ENCODE measurements at regions not wholly inside any gene's neighbourhood (a gene's known extent, or its start where the extent isn't known, plus 50 kb on each side); places are given as distances from the start of the nearest gene placed in this dataset.

GRCh38 chr4:144442713-144443112 lies 203.2 kb upstream of the HHIP start:
- H3K9ac ChIP-seq (ENCODE audit: insufficient read length): no peak overlapping the region
- TF ChIP-seq POLR2AphosphoS5 (IDR thresholded peaks at IDR 0.05; ENCODE audit: borderline replicate concordance, low read depth, low read length): no peak
- TF ChIP-seq FOXP2 (optimal IDR thresholded peaks at IDR 0.05; ENCODE audit: control extremely low read depth, extremely low read length, insufficient read depth): no peak
- TF ChIP-seq EZH2 (IDR thresholded peaks at IDR 0.05): no peak
- H3K9me3 ChIP-seq (ENCODE audit: low read depth, low read length): no peaks in the 10 kb centered on the region
- no peak overlapping the region for H3K27ac ChIP-seq
- DNase-seq (ENCODE audit: low read depth, low spot score): no peak
- H3K36me3 ChIP-seq (ENCODE audit: insufficient read depth, low read length): no peaks in the 10 kb centered on the region
- no peak overlapping the region for H3K4me3 ChIP-seq

DNA sequence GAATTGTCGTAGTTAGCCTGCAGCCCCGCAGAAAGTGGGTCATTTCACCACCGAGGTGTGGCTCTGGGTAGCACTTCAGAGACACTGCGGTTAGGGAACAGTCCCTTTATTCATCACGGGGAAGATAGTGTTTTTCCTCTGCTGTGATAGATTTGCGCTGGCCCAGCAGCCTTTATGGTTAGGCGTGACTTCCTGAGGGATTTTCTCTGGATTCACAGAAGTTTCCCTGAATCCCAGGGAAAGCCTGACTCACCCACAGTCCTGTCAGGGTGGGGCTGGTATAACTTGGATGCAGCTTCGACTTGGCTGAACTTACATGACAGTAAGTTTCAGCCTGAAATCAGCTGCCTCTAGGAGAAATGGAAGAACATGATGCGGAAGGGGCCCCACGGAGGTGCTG lies 196.3 kb upstream of the HHIP start:
- TF ChIP-seq FOXP2 (optimal IDR thresholded peaks at IDR 0.05; ENCODE audit: control extremely low read depth, extremely low read length, insufficient read depth) (no peak), EZH2 (IDR thresholded peaks at IDR 0.05) (no peak), POLR2AphosphoS5 (IDR thresholded peaks at IDR 0.05; ENCODE audit: borderline replicate concordance, low read depth, low read length) (no peak)
- no peak overlapping the region for H3K9ac ChIP-seq (ENCODE audit: insufficient read length)
- H3K27ac ChIP-seq: no peak overlapping the region
- no peaks in the 10 kb centered on the region for H3K9me3 ChIP-seq (ENCODE audit: low read depth, low read length)
- H3K36me3 ChIP-seq (ENCODE audit: insufficient read depth, low read length): no peaks in the 10 kb centered on the region
- DNase-seq (ENCODE audit: low read depth, low spot score): no peak
- no peak overlapping the region for H3K4me3 ChIP-seq

- no peak for TF ChIP-seq FOXP2 (optimal IDR thresholded peaks at IDR 0.05; ENCODE audit: control extremely low read depth, extremely low read length, insufficient read depth)
- no peak for TF ChIP-seq EZH2 (IDR thresholded peaks at IDR 0.05)
- TF ChIP-seq POLR2AphosphoS5 (IDR thresholded peaks at IDR 0.05; ENCODE audit: borderline replicate concordance, low read depth, low read length): no peak
- DNase-seq (ENCODE audit: low read depth, low spot score): no peak
- no peak overlapping the region for H3K27ac ChIP-seq
- H3K36me3 ChIP-seq (ENCODE audit: insufficient read depth, low read length): no peaks in the 10 kb centered on the region
- H3K9ac ChIP-seq (ENCODE audit: insufficient read length): no peak overlapping the region
- no peak overlapping the region for H3K4me3 ChIP-seq
- H3K9me3 ChIP-seq (ENCODE audit: low read depth, low read length): no peaks in the 10 kb centered on the region
These were observed 195.4 kb upstream of the HHIP start for GRCh38 chr4:144450526-144450925.

GRCh38 chr4:144451766-144452450 lies 194.0 kb upstream of the HHIP start:
- DNase-seq (ENCODE audit: low read depth, low spot score): no peak
- Histone ChIP-seq H3K9me3 (ENCODE audit: low read depth, low read length) (no peaks in the 10 kb centered on the region), H3K36me3 (ENCODE audit: insufficient read depth, low read length) (no peaks in the 10 kb centered on the region), H3K27ac (no peak overlapping the region), H3K4me3 (no peak overlapping the region), H3K9ac (ENCODE audit: insufficient read length) (no peak overlapping the region)
- TF ChIP-seq POLR2AphosphoS5 (IDR thresholded peaks at IDR 0.05; ENCODE audit: borderline replicate concordance, low read depth, low read length) (no peak), EZH2 (IDR thresholded peaks at IDR 0.05) (no peak), FOXP2 (optimal IDR thresholded peaks at IDR 0.05; ENCODE audit: control extremely low read depth, extremely low read length, insufficient read depth) (no peak)

GRCh38 chr4:144456196-144456595 lies 189.8 kb upstream of the HHIP start:
- Histone ChIP-seq H3K27ac (no peak overlapping the region), H3K4me3 (no peak overlapping the region), H3K36me3 (ENCODE audit: insufficient read depth, low read length) (no peaks in the 10 kb centered on the region), H3K9me3 (ENCODE audit: low read depth, low read length) (no peaks in the 10 kb centered on the region), H3K9ac (ENCODE audit: insufficient read length) (no peak overlapping the region)
- TF ChIP-seq FOXP2 (optimal IDR thresholded peaks at IDR 0.05; ENCODE audit: control extremely low read depth, extremely low read length, insufficient read depth) (no peak), EZH2 (IDR thresholded peaks at IDR 0.05) (no peak), POLR2AphosphoS5 (IDR thresholded peaks at IDR 0.05; ENCODE audit: borderline replicate concordance, low read depth, low read length) (no peak)
- no peak for DNase-seq (ENCODE audit: low read depth, low spot score)

GRCh38 chr4:144461906-144462305 lies 184.1 kb upstream of the HHIP start:
- no peak for TF ChIP-seq FOXP2 (optimal IDR thresholded peaks at IDR 0.05; ENCODE audit: control extremely low read depth, extremely low read length, insufficient read depth)
- TF ChIP-seq POLR2AphosphoS5 (IDR thresholded peaks at IDR 0.05; ENCODE audit: borderline replicate concordance, low read depth, low read length): no peak
- TF ChIP-seq EZH2 (IDR thresholded peaks at IDR 0.05): no peak
- H3K9ac ChIP-seq (ENCODE audit: insufficient read length): no peak overlapping the region
- H3K9me3 ChIP-seq (ENCODE audit: low read depth, low read length): no peaks in the 10 kb centered on the region
- H3K4me3 ChIP-seq: no peak overlapping the region
- no peaks in the 10 kb centered on the region for H3K36me3 ChIP-seq (ENCODE audit: insufficient read depth, low read length)
- DNase-seq (ENCODE audit: low read depth, low spot score): no peak
- H3K27ac ChIP-seq: no peak overlapping the region

DNA sequence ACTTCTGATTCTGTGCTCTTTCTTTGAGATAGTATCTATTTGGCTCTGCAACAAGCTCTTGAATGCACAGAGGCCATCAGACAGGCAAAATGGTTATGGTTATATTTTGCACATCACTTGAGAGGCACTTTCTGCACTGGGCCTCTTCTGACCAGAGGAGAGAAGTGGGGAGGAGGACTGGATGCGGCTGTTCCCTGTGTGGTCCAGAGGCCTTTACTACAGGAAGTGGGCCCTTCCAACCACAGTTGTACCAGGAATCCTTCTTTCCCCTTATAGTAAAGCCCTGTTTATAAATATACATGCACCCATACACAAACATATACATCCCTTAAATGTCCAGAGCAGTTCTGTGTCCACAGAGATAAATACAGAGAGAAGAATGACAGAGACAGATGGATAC lies 182.7 kb upstream of the HHIP start:
- no peaks in the 10 kb centered on the region for H3K9me3 ChIP-seq (ENCODE audit: low read depth, low read length)
- H3K4me3 ChIP-seq: no peak overlapping the region
- TF ChIP-seq FOXP2 (optimal IDR thresholded peaks at IDR 0.05; ENCODE audit: control extremely low read depth, extremely low read length, insufficient read depth): no peak
- no peak for TF ChIP-seq POLR2AphosphoS5 (IDR thresholded peaks at IDR 0.05; ENCODE audit: borderline replicate concordance, low read depth, low read length)
- no peak for TF ChIP-seq EZH2 (IDR thresholded peaks at IDR 0.05)
- H3K36me3 ChIP-seq (ENCODE audit: insufficient read depth, low read length): no peaks in the 10 kb centered on the region
- no peak overlapping the region for H3K9ac ChIP-seq (ENCODE audit: insufficient read length)
- no peak overlapping the region for H3K27ac ChIP-seq
- no peak for DNase-seq (ENCODE audit: low read depth, low spot score)

DNA sequence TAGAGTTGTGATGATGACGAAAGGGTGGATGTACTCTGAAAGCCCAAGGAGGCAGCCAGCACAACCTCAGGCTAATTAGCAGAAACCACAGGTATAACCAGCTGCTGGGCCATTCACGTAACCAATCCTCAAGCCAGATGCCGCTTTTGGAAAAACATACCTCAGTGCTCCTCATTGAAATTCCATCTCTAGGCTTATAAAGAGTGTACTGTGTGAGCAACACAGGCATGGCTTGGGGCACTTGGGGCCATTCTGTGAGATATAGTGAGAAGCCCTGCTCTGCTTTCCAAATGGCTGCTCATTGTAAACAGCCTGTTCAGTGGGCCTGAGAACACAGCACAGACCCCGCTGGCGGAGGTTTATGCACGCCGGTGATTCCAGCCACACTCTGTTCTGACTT lies 182.1 kb upstream of the HHIP start:
- Histone ChIP-seq H3K4me3 (no peak overlapping the region), H3K9ac (ENCODE audit: insufficient read length) (no peak overlapping the region), H3K9me3 (ENCODE audit: low read depth, low read length) (no peaks in the 10 kb centered on the region), H3K27ac (no peak overlapping the region), H3K36me3 (ENCODE audit: insufficient read depth, low read length) (no peaks in the 10 kb centered on the region)
- no peak for DNase-seq (ENCODE audit: low read depth, low spot score)
- TF ChIP-seq POLR2AphosphoS5 (IDR thresholded peaks at IDR 0.05; ENCODE audit: borderline replicate concordance, low read depth, low read length) (no peak), EZH2 (IDR thresholded peaks at IDR 0.05) (no peak), FOXP2 (optimal IDR thresholded peaks at IDR 0.05; ENCODE audit: control extremely low read depth, extremely low read length, insufficient read depth) (no peak)

DNA sequence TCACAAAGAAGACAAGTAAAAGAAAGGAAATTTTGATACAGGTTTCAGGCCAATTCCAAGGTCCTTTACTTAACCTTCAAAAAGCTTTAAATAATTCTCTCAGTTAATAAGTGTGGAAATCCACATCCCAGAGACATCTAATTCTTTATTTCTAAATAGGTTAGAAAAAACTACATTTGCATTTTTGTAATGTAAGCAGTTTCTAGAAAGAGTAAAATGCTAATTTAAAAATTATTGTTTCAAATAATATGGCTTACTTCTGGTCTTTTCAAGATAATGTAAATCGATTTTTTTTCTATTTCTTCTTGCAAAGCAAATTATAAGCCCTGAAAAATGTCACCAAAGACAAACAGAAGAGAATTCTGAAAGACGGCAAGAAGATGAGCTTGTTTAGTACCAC lies 180.4 kb upstream of the HHIP start:
- no peak overlapping the region for H3K27ac ChIP-seq
- H3K9ac ChIP-seq (ENCODE audit: insufficient read length): no peak overlapping the region
- TF ChIP-seq FOXP2 (optimal IDR thresholded peaks at IDR 0.05; ENCODE audit: control extremely low read depth, extremely low read length, insufficient read depth): no peak
- no peak for TF ChIP-seq EZH2 (IDR thresholded peaks at IDR 0.05)
- TF ChIP-seq POLR2AphosphoS5 (IDR thresholded peaks at IDR 0.05; ENCODE audit: borderline replicate concordance, low read depth, low read length): no peak
- DNase-seq (ENCODE audit: low read depth, low spot score): no peak
- no peak overlapping the region for H3K4me3 ChIP-seq
- no peaks in the 10 kb centered on the region for H3K9me3 ChIP-seq (ENCODE audit: low read depth, low read length)
- no peaks in the 10 kb centered on the region for H3K36me3 ChIP-seq (ENCODE audit: insufficient read depth, low read length)
